ENCODE measurements at regions not wholly inside any gene's neighbourhood (a gene's known extent, or its start where the extent isn't known, plus 50 kb on each side); places are given as distances from the start of the nearest gene placed in this dataset.
"Not testable (repeated sequence)": the region's sequence is repeated elsewhere in the genome, so short reads cannot be mapped to it uniquely, and the experiment has no call there.

DNA sequence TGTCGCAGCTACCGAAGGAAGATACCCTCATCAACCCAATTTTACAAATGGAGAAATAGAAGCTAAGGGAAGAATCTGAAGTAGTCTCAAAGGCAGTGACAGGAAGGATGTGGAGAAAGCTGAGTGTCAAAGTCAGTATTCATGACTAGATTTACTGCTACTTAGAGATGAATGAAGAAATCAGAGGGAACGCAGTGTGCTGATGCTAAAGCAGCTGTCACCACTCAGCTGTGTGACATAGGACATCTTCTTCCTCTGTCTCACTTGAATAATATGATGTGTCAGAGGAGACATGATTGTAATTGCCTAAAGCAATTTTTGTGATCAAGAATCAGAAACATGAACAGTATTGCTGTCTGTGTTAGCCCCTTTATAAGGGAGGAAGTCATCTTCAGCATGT, 54.1 kb downstream of the RAB6D start:
- 55 to 65% (median 62%) methylated on average over 3 of the region's 3 CpGs for WGBS, 5 donors
- H3K27me3 ChIP-seq (replicated peaks in 1 of 7); H3K4me3 ChIP-seq; H3K27ac ChIP-seq; H3K9me3 ChIP-seq; DNase-seq; H3K36me3 ChIP-seq; H3K4me1 ChIP-seq; intact Hi-C loops (cut with DNase I; ENCODE audit: low total_unique reads): not testable (repeated sequence)

DNA sequence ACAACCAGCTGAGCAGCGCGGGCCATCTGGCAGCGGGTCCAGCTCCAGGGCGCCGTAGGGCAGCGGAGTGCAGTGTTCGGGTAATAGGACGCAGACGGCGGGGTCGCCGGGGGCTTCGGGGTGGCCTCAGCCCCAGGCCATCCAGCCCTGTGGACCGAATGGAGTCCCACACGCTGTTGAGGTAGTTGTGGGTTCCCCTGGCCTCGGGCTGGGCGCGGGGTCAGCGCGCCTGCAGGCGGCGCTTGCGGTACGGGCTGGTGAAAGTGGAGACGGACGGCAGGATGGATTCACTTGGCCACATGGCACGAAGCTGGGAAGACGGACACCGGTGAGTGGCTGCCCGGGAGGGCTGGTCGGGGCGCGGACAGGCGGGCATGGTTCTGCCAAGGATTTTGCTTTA, 63.8 kb downstream of the RAB6D start:
- H3K27ac ChIP-seq; H3K4me1 ChIP-seq; H3K27me3 ChIP-seq (replicated peaks in 1 of 7); H3K4me3 ChIP-seq; H3K36me3 ChIP-seq; H3K9me3 ChIP-seq; intact Hi-C loops (cut with DNase I; ENCODE audit: low total_unique reads): not testable (repeated sequence)
- peak; percentile 51 for DNase-seq
- 39 to 63% (median 49%) methylated on average over 21 to 34 of the region's 34 CpGs for WGBS, 5 donors

DNA sequence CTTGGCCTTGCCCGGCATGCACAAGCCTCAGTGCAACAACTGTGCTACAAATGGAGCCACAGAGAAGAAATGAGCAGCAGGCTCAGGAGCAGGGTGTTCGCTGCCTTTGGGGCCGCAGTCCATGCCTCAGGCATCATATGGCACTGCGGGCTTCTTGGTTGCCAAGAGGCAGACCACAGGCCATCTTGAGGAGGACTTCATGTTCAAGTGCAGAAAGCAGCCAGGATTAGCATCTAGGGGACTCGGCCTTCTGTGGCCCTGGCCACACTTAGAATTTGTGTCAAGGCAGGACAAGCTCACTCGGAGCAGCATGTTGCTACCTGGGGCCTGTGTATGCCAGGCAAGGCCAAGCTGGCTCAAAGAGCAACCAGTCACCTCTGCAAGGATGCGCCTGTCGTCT, 68.5 kb downstream of the POTEE start:
- DNase-seq = peak; percentile 56

DNA sequence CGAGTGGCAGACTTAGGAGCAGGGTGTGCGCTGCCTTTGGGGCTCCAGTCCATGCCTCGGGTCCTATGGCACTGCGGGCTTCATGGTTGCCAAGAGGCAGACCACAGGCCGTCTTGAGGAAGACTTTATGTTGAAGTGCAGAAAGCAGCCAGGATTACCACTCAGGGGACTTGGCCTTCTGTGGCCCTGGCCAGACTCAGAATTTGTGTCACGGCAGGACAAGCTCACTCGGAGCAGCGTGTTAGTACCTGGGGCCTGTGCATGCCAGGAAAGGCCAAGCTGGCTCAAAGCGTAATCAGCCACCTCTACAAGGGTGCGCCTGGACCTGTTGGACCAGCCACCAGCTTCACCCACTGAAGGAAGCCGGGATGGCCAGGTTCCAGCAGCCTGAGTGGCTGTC, 68.0 kb downstream of the POTEE start:
- H3K9me3 ChIP-seq; H3K27ac ChIP-seq; DNase-seq; H3K36me3 ChIP-seq; H3K4me3 ChIP-seq; H3K4me1 ChIP-seq; intact Hi-C loops (cut with DNase I; ENCODE audit: low total_unique reads); H3K27me3 ChIP-seq (replicated peaks in 1 of 7): not testable (repeated sequence)
- 80 to 89% (median 82%) methylated on average over 10 to 11 of the region's 11 CpGs for WGBS, 5 donors

More for the DNA sequence above, 68.5 kb downstream of the POTEE start:
- H3K27ac ChIP-seq; intact Hi-C loops (cut with DNase I; ENCODE audit: low total_unique reads); H3K27me3 ChIP-seq (replicated peaks in 1 of 7); H3K9me3 ChIP-seq; H3K36me3 ChIP-seq; H3K4me1 ChIP-seq; H3K4me3 ChIP-seq: not testable (repeated sequence)
- 86 to 100% (median 92%) methylated on average over 1 to 8 of the region's 8 CpGs for WGBS, 5 donors

DNA sequence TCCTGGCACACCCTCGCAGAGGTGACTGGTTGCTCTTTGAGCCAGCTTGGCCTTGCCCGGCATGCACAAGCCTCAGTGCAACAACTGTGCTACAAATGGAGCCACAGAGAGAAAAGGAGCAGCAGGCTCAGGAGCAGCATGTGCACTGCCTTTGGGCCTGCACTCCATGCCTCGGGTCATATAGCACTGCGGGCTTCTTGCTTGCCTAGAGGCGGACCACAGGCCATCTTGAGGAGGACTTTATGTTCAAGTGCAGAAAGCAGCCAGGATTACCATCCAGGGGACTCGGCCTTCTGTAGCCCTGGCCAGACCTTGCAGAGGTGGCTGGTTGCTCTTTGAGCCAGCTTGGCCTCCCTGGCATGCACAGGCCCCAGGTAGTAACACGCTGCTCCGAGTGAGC, 62.7 kb downstream of the POTEE start:
- WGBS, 5 donors = 78 to 91% (median 89%) methylated on average over 6 to 8 of the region's 8 CpGs
- H3K36me3 ChIP-seq; DNase-seq; H3K4me3 ChIP-seq; H3K9me3 ChIP-seq; H3K27ac ChIP-seq; H3K4me1 ChIP-seq; intact Hi-C loops (cut with DNase I; ENCODE audit: low total_unique reads); H3K27me3 ChIP-seq (replicated peaks in 1 of 7): not testable (repeated sequence)

DNA sequence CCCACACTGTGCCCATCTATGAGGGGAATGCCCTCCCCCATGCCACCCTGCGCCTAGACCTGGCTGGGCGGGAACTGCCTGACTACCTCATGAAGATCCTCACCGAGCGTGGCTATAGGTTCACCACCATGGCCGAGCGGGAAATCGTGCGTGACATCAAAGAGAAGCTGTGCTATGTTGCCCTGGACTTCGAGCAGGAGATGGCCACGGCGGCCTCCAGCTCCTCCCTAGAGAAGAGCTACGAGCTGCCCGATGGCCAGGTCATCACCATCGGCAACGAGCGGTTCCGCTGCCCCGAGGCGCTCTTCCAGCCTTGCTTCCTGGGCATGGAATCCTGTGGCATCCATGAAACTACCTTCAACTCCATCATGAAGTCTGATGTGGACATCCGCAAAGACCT, 54.7 kb downstream of the POTEE start:
- H3K4me1 ChIP-seq; H3K4me3 ChIP-seq; H3K36me3 ChIP-seq; H3K27ac ChIP-seq; H3K27me3 ChIP-seq (replicated peaks in 1 of 7); H3K9me3 ChIP-seq; intact Hi-C loops (cut with DNase I; ENCODE audit: low total_unique reads): not testable (repeated sequence)
- DNase-seq = peak; percentile 73
- WGBS, 5 donors = 86 to 96% (median 88%) methylated on average over 3 to 18 of the region's 20 CpGs; no CpG with 5 or more reads in 1 of the 5 donors

All from spleen (tissue), 11 donors.